ENCODE measurements at regions not wholly inside any gene's neighbourhood (a gene's known extent, or its start where the extent isn't known, plus 50 kb on each side); places are given as distances from the start of the nearest gene placed in this dataset.

- no peak for DNase-seq (ENCODE audit: low spot score)
Measured at GRCh38 chr2:198340846-198341245, 536.5 kb downstream of the PLCL1 start.

- no peak for DNase-seq (ENCODE audit: low spot score)
Measured at GRCh38 chr2:198339116-198339515, 534.7 kb downstream of the PLCL1 start.

- DNase-seq (ENCODE audit: low spot score): peak; percentile 15
Measured at GRCh38 chr2:198337368-198337767, 533.0 kb downstream of the PLCL1 start.

GRCh38 chr2:198328454-198328853 is 524.1 kb downstream of the PLCL1 start:
- no peak for DNase-seq (ENCODE audit: low spot score)

- DNase-seq (ENCODE audit: low spot score): no peak
Measured at GRCh38 chr2:198327526-198327925, 523.1 kb downstream of the PLCL1 start.

- no peak for DNase-seq (ENCODE audit: low spot score)
Measured at GRCh38 chr2:198326431-198326830, 522.0 kb downstream of the PLCL1 start.

- DNase-seq (ENCODE audit: low spot score): no peak
Measured at GRCh38 chr2:198325359-198325758, 521.0 kb downstream of the PLCL1 start.

- DNase-seq (ENCODE audit: low spot score): no peak
Measured at GRCh38 chr2:198324071-198324470, 519.7 kb downstream of the PLCL1 start.

GRCh38 chr2:198322275-198322674 is 517.9 kb downstream of the PLCL1 start:
- peak; percentile 34 for DNase-seq (ENCODE audit: low spot score)

- no peak for DNase-seq (ENCODE audit: low spot score)
Measured at GRCh38 chr2:198321522-198322088, 517.2 kb downstream of the PLCL1 start.

- DNase-seq (ENCODE audit: low spot score): no peak
Measured at GRCh38 chr2:198316852-198317396, 512.5 kb downstream of the PLCL1 start.

GRCh38 chr2:198315791-198316630 is 511.6 kb downstream of the PLCL1 start:
- no peak for DNase-seq (ENCODE audit: low spot score)

GRCh38 chr2:198314559-198315153 is 510.3 kb downstream of the PLCL1 start:
- no peak for DNase-seq (ENCODE audit: low spot score)

GRCh38 chr2:198312596-198313483 is 508.4 kb downstream of the PLCL1 start:
- peak; percentile 51 for DNase-seq (ENCODE audit: low spot score)

GRCh38 chr2:198311020-198311419 is 506.6 kb downstream of the PLCL1 start:
- DNase-seq (ENCODE audit: low spot score): no peak

- peak; percentile 63 for DNase-seq (ENCODE audit: low spot score)
Measured at GRCh38 chr2:198309673-198310280, 505.4 kb downstream of the PLCL1 start.

- DNase-seq (ENCODE audit: low spot score): no peak
Measured at GRCh38 chr2:198309081-198309480, 504.7 kb downstream of the PLCL1 start.

- no peak for DNase-seq (ENCODE audit: low spot score)
Measured at GRCh38 chr2:198308368-198308767, 504.0 kb downstream of the PLCL1 start.

- no peak for DNase-seq (ENCODE audit: low spot score)
Measured at GRCh38 chr2:198307093-198307492, 502.7 kb downstream of the PLCL1 start.

GRCh38 chr2:198304859-198305258 is 500.5 kb downstream of the PLCL1 start:
- DNase-seq (ENCODE audit: low spot score): no peak

GRCh38 chr2:198297350-198297749 is 493.0 kb downstream of the PLCL1 start:
- DNase-seq (ENCODE audit: low spot score): no peak
